Aorta (tissue), 5 donors: ENCODE measurements at regions not wholly inside any gene's neighbourhood (a gene's known extent, or its start where the extent isn't known, plus 50 kb on each side); places are given as distances from the start of the nearest gene placed in this dataset.
A peak's percentile ranks its signal among the peaks of the same experiment; 100 is the strongest.

ENCODE experiments used
- ATAC-seq: fragments of 200-7000 bp; cut with Tn5 transposase; one replicate; pipeline ENCODE4 v1.9.1; 2022; ENCODE audit warnings: moderate library complexity; ENCODE audit not compliant: low FRiP score
- DNase-seq, 2 donors: peaks; one replicate each; pipeline ENCODE4 v3.0.0-alpha.2; 2020
- H3K27ac ChIP-seq, 2 donors: one replicate each; pipeline ENCODE4 v1.5.1; 2013; ENCODE audit warnings: low read length in 2 of 2, mild to moderate bottlenecking in 2 of 2, moderate library complexity in 2 of 2, control low read depth in 1 of 2, inconsistent platforms in 1 of 2, low read depth in 1 of 2
- H3K27me3 ChIP-seq, 2 donors: one replicate each; pipeline ENCODE4 v1.6.1; 2013; ENCODE audit warnings: control low read depth in 1 of 2, low read length in 1 of 2, mild to moderate bottlenecking in 1 of 2, moderate library complexity in 1 of 2; ENCODE audit not compliant: insufficient read depth in 2 of 2, control insufficient read depth in 1 of 2
- H3K36me3 ChIP-seq, 2 donors: one replicate each; pipeline ENCODE4 v1.6.1; 2013; ENCODE audit warnings: control low read depth in 1 of 2, low read length in 1 of 2, mild to moderate bottlenecking in 1 of 2; ENCODE audit not compliant: insufficient read depth in 2 of 2, control insufficient read depth in 1 of 2
- H3K4me1 ChIP-seq, 2 donors: one replicate each; pipeline ENCODE4 v1.6.1; 2013; ENCODE audit warnings: low read length in 2 of 2, control low read depth in 1 of 2, mild to moderate bottlenecking in 1 of 2, moderate library complexity in 1 of 2; ENCODE audit not compliant: insufficient read depth in 2 of 2, control insufficient read depth in 1 of 2
- H3K4me3 ChIP-seq, 2 donors: one replicate each; pipeline ENCODE4 v1.5.1; 2013; ENCODE audit warnings: low read length in 2 of 2, control low read depth in 1 of 2, mild to moderate bottlenecking in 1 of 2
- H3K9me3 ChIP-seq: one replicate; pipeline ENCODE4 v1.6.1; 2013; ENCODE audit warnings: mild to moderate bottlenecking, low read length; ENCODE audit not compliant: control insufficient read depth
- WGBS, 2 donors: extraction: QIAGEN DNeasy Blood & Tissue Kit; methylation state at CpG; one replicate each; pipeline ENCODE4 v1.1.7; 2013; 5-methylcytosine and 5-hydroxymethylcytosine counted together
- intact Hi-C, 2 donors: fragments of 100-400 bp; cut with DNase I; formaldehyde crosslinking; loops; one replicate each; pipeline versions ENCODE4 v1.14.2 to v1.15.0; 2022
- donor health status: healthy with polysubstance abuse.
- donor health status: Bipolar disorder and iron deficiency.
- donor health status: DM: no; HTN: no; CAD: no.
- donor health status: DM: no; HTN: no; CAD: no.
- donor health status: DM: yes; HTN: yes; CAD: no.

- H3K9me3 ChIP-seq = no peaks in the 10 kb centered on the region
- no peak overlapping the region for H3K4me3 ChIP-seq
- H3K27me3 ChIP-seq = no peaks in the 10 kb centered on the region
- no peak for DNase-seq
- ATAC-seq = no peak
- intact Hi-C loops = loop anchor here in 1 of 2 donors (10.0 kb wide), 1 partner anchor 305 kb away; no protein-coding TSS in a partner anchor
- no peak overlapping the region for H3K27ac ChIP-seq
- H3K36me3 ChIP-seq = no peaks in the 10 kb centered on the region
- peaks cover 0 to 9% of the 10 kb centered on the region in 2 donors for H3K4me1 ChIP-seq
- 96 to 97% methylated on average over 1 of the region's 1 CpG for WGBS, 2 donors
Measured at GRCh38 chr2:19549821-19550220, 191.4 kb upstream of the OSR1 start.

GRCh38 chr2:19548116-19548515 is 189.7 kb upstream of the OSR1 start:
- H3K36me3 ChIP-seq = no peaks in the 10 kb centered on the region
- no peaks in the 10 kb centered on the region for H3K27me3 ChIP-seq
- whole genome bisulfite sequencing, 2 donors = 88 to 89% methylated on average over 1 of the region's 1 CpG
- ATAC-seq = peak; percentile 27
- H3K9me3 ChIP-seq = no peaks in the 10 kb centered on the region
- no peak overlapping the region for H3K27ac ChIP-seq
- intact Hi-C loops = no loop called here
- no peak overlapping the region for H3K4me3 ChIP-seq
- H3K4me1 ChIP-seq = peaks cover 0 to 7% of the 10 kb centered on the region in 2 donors
- DNase-seq = no peak

GRCh38 chr2:19547321-19547720 is 188.9 kb upstream of the OSR1 start:
- Histone ChIP-seq H3K27me3 (no peaks in the 10 kb centered on the region), H3K4me1 (peaks cover 0 to 7% of the 10 kb centered on the region in 2 donors), H3K9me3 (no peaks in the 10 kb centered on the region), H3K27ac (no peak overlapping the region), H3K4me3 (no peak overlapping the region), H3K36me3 (no peaks in the 10 kb centered on the region)
- intact Hi-C loops = no loop called here
- no peak for DNase-seq
- ATAC-seq = no peak

- no peak overlapping the region for H3K27ac ChIP-seq
- H3K4me1 ChIP-seq = no peaks in the 10 kb centered on the region
- no peaks in the 10 kb centered on the region for H3K27me3 ChIP-seq
- no peak overlapping the region for H3K4me3 ChIP-seq
- no peaks in the 10 kb centered on the region for H3K9me3 ChIP-seq
- intact Hi-C loops = no loop called here
- ATAC-seq (no peak), DNase-seq (no peak)
- no peaks in the 10 kb centered on the region for H3K36me3 ChIP-seq
- WGBS, 2 donors = 68 to 88% methylated on average over 4 of the region's 4 CpGs
Measured at GRCh38 chr2:19545507-19545906, 187.1 kb upstream of the OSR1 start.

GRCh38 chr2:19543663-19544383 is 185.4 kb upstream of the OSR1 start:
- Histone ChIP-seq H3K27me3 (no peaks in the 10 kb centered on the region), H3K9me3 (no peaks in the 10 kb centered on the region), H3K27ac (no peak overlapping the region), H3K36me3 (no peaks in the 10 kb centered on the region), H3K4me1 (no peaks in the 10 kb centered on the region), H3K4me3 (no peak overlapping the region)
- intact Hi-C loops = no loop called here
- no peak for DNase-seq
- ATAC-seq = no peak
- WGBS, 2 donors = 90 to 95% methylated on average over 2 of the region's 2 CpGs

GRCh38 chr2:19542796-19543662 is 184.6 kb upstream of the OSR1 start:
- H3K27me3 ChIP-seq = no peaks in the 10 kb centered on the region
- no peaks in the 10 kb centered on the region for H3K4me1 ChIP-seq
- ATAC-seq (no peak), DNase-seq (no peak)
- no peak overlapping the region for H3K27ac ChIP-seq
- no peaks in the 10 kb centered on the region for H3K36me3 ChIP-seq
- 69 to 72% methylated on average over 8 of the region's 8 CpGs for WGBS, 2 donors
- intact Hi-C loops = no loop called here
- H3K4me3 ChIP-seq = no peak overlapping the region
- H3K9me3 ChIP-seq = no peaks in the 10 kb centered on the region

GRCh38 chr2:19541884-19542283 is 183.5 kb upstream of the OSR1 start:
- ATAC-seq (no peak), DNase-seq (no peak)
- Histone ChIP-seq H3K4me1 (no peaks in the 10 kb centered on the region), H3K36me3 (no peaks in the 10 kb centered on the region), H3K9me3 (no peaks in the 10 kb centered on the region), H3K27me3 (no peaks in the 10 kb centered on the region), H3K27ac (no peak overlapping the region), H3K4me3 (no peak overlapping the region)
- intact Hi-C loops = no loop called here
- 97 to 99% methylated on average over 4 of the region's 4 CpGs for WGBS, 2 donors

- ATAC-seq = peak; percentile 53
- Histone ChIP-seq H3K36me3 (no peaks in the 10 kb centered on the region), H3K4me1 (no peaks in the 10 kb centered on the region), H3K27me3 (no peaks in the 10 kb centered on the region), H3K4me3 (no peak overlapping the region), H3K9me3 (peaks cover 2% of the 10 kb centered on the region), H3K27ac (no peak overlapping the region)
- no peak for DNase-seq
- WGBS, 2 donors = 86 to 87% methylated on average over 7 of the region's 7 CpGs
- intact Hi-C loops = no loop called here
Measured at GRCh38 chr2:19540739-19541525, 182.5 kb upstream of the OSR1 start.
